GM23338 (cell line): ENCODE measurements at regions not wholly inside any gene's neighbourhood (a gene's known extent, or its start where the extent isn't known, plus 50 kb on each side); places are given as distances from the start of the nearest gene placed in this dataset.

Experiments used
- ATAC-seq: fragments of 200-7000 bp; cut with Tn5 transposase; 3 replicates; pipeline ENCODE4 v1.9.1; 2020
- DNase-seq: peaks from one replicate; pipeline ENCODE4 v3.0.0-alpha.2; 2015; ENCODE audit warnings: low spot score
- H2AFZ ChIP-seq: fragments of 200-600 bp; sonication (generic); 2 replicates; pipeline ENCODE4 v1.8.0; 2016; ENCODE audit warnings: antibody characterized with exemption, mild to moderate bottlenecking, moderate library complexity
- H3F3A ChIP-seq: fragments of 200-600 bp; sonication (generic); replicated peaks from 2 replicates; pipeline ENCODE4 v1.8.0; 2017; ENCODE audit warnings: antibody characterized with exemption, mixed run types, low read depth
- H3K27ac ChIP-seq: fragments of 200-600 bp; sonication (generic); 2 replicates; pipeline ENCODE4 v1.6.1; 2016; ENCODE audit warnings: low read depth
- H3K27me3 ChIP-seq: fragments of 200-600 bp; sonication (generic); 2 replicates; pipeline ENCODE4 v1.8.0; 2016; ENCODE audit warnings: mild to moderate bottlenecking, mixed run types, moderate library complexity; ENCODE audit not compliant: insufficient read depth
- H3K36me3 ChIP-seq: fragments of 200-600 bp; sonication (generic); 2 replicates; pipeline ENCODE4 v1.8.0; 2016; ENCODE audit warnings: mild to moderate bottlenecking; ENCODE audit not compliant: insufficient read depth
- H3K4me1 ChIP-seq: fragments of 200-600 bp; sonication (generic); 2 replicates; pipeline ENCODE4 v1.8.0; 2016; ENCODE audit warnings: mild to moderate bottlenecking, moderate library complexity; ENCODE audit not compliant: insufficient read depth
- H3K4me2 ChIP-seq: fragments of 200-600 bp; sonication (generic); 2 replicates; pipeline ENCODE4 v1.7.1; 2017; ENCODE audit warnings: mixed run types
- H3K4me3 ChIP-seq: fragments of 200-600 bp; sonication (generic); 2 replicates; pipeline ENCODE4 v1.6.1; 2016; ENCODE audit warnings: mixed run types
- H3K79me2 ChIP-seq: fragments of 200-600 bp; sonication (generic); replicated peaks from 2 replicates; pipeline ENCODE4 v1.8.0; 2017; ENCODE audit warnings: mild to moderate bottlenecking; ENCODE audit not compliant: insufficient read depth
- H3K9me2 ChIP-seq: fragments of 200-600 bp; sonication (generic); 2 replicates; pipeline ENCODE4 v1.8.0; 2017; ENCODE audit not compliant: insufficient read depth
- H4K20me1 ChIP-seq: fragments of 200-600 bp; sonication (generic); replicated peaks from 2 replicates; pipeline ENCODE4 v1.8.0; 2017; ENCODE audit warnings: mild to moderate bottlenecking; ENCODE audit not compliant: insufficient read depth
- H3K27ac Mint-ChIP-seq: 2 replicates; pipeline ENCODE4 v1.8.0; 2020; ENCODE audit warnings: inconsistent platforms, mild to moderate bottlenecking, moderate library complexity, mixed read lengths
- H3K27me3 Mint-ChIP-seq: 3 replicates; pipeline ENCODE4 v1.8.0; 2022; ENCODE audit warnings: low read depth, mild to moderate bottlenecking, moderate library complexity, mixed read lengths, inconsistent platforms; ENCODE audit not compliant: insufficient read depth, poor library complexity
- H3K36me3 Mint-ChIP-seq: 3 replicates; pipeline ENCODE4 v1.8.0; 2021; ENCODE audit warnings: low read depth, mild to moderate bottlenecking, inconsistent platforms, moderate library complexity, mixed read lengths
- H3K4me1 Mint-ChIP-seq: 3 replicates; pipeline ENCODE4 v1.8.0; 2020; ENCODE audit warnings: mild to moderate bottlenecking, inconsistent platforms, mixed read lengths
- H3K4me3 Mint-ChIP-seq: 3 replicates; pipeline ENCODE4 v1.8.0; 2021; ENCODE audit warnings: moderate library complexity, mild to moderate bottlenecking, inconsistent platforms, mixed read lengths
- H3K9me3 Mint-ChIP-seq: 3 replicates; pipeline ENCODE4 v1.8.0; 2020; ENCODE audit warnings: moderate library complexity, mild to moderate bottlenecking, inconsistent platforms, mixed read lengths
- CREB1 ChIP-seq: fragments of 250-450 bp; sonication (Bioruptor Pico); IDR thresholded peaks from 2 replicates; pipeline ENCODE4 v1.5.0; 2020; ENCODE audit warnings: low read depth, mild to moderate bottlenecking, moderate library complexity
- CTCF ChIP-seq, 2 experiments: fragments of 200-600 bp in 1 of 2; sonication (generic) in 1 of 2; conservative IDR thresholded peaks; 2 replicates each; pipeline versions ENCODE4 v1.5.1 to v1.6.1; 2016 to 2017; ENCODE audit warnings: antibody characterized with exemption in 2 of 2, low read depth in 2 of 2, mild to moderate bottlenecking in 2 of 2, moderate library complexity in 1 of 2
- ETS1 ChIP-seq: IDR thresholded peaks from 2 replicates; pipeline ENCODE4 v1.6.1; 2016; ENCODE audit warnings: antibody characterized with exemption
- EZH2phosphoT487 ChIP-seq: fragments of 200-600 bp; sonication (generic); IDR thresholded peaks from one replicate; pipeline ENCODE4 v1.8.1; 2018; ENCODE audit warnings: antibody characterized with exemption; ENCODE audit not compliant: unreplicated experiment
- JUNB ChIP-seq: IDR thresholded peaks from one replicate; pipeline ENCODE4 v1.6.1; 2016; ENCODE audit warnings: antibody characterized with exemption; ENCODE audit not compliant: unreplicated experiment
- NANOG ChIP-seq: IDR thresholded peaks from 2 replicates; pipeline ENCODE4 v1.6.1; 2016; ENCODE audit warnings: antibody characterized with exemption, borderline replicate concordance
- POLR2AphosphoS5 ChIP-seq: IDR thresholded peaks from 2 replicates; pipeline ENCODE4 v1.6.1; 2016; ENCODE audit warnings: antibody characterized with exemption, low read depth
- STAT1 ChIP-seq: IDR thresholded peaks from one replicate; pipeline ENCODE4 v1.6.1; 2016; ENCODE audit warnings: antibody characterized with exemption; ENCODE audit not compliant: unreplicated experiment
- ZNF462 ChIP-seq: fragments of 250-450 bp; sonication (Bioruptor Pico); IDR thresholded peaks from 2 replicates; pipeline ENCODE4 v1.5.0; 2020; ENCODE audit warnings: mild to moderate bottlenecking, moderate library complexity

- no peaks in the 10 kb centered on the region for H3K36me3 ChIP-seq
- H3K27ac ChIP-seq: no peak overlapping the region
- no peaks in the 10 kb centered on the region for H3K4me1 ChIP-seq
- H4K20me1 ChIP-seq: no peaks in the 10 kb centered on the region
- H3K9me3 Mint-ChIP-seq: peaks cover 23% of the 10 kb centered on the region; the same call in 2 of the 3 replicates
- H3K79me2 ChIP-seq: no peaks in the 10 kb centered on the region
- H3K4me2 ChIP-seq: no peak overlapping the region
- H3K27ac Mint-ChIP-seq: no peak overlapping the region
- no peaks in the 10 kb centered on the region for H3K27me3 Mint-ChIP-seq
- H2AFZ ChIP-seq: no peak overlapping the region
- no peak for DNase-seq
- H3K4me3 Mint-ChIP-seq: no peak overlapping the region
- no peak overlapping the region for H3K4me3 ChIP-seq
- ATAC-seq: no peak
- peak in 1 of 2 experiments; percentile 38; a peak in 2 of 4 replicates for TF ChIP-seq CTCF (conservative IDR thresholded peaks at IDR 0.05; ENCODE audit: low read depth in 2 of 2)
- no peak for TF ChIP-seq POLR2AphosphoS5
- H3K4me1 Mint-ChIP-seq: no peaks in the 10 kb centered on the region
- peaks cover 2% of the 10 kb centered on the region; the same call in 1 of the 3 replicates for H3K36me3 Mint-ChIP-seq
- H3K27me3 ChIP-seq: no peaks in the 10 kb centered on the region
- H3F3A ChIP-seq: no peaks in the 10 kb centered on the region
- no peaks in the 10 kb centered on the region for H3K9me2 ChIP-seq
Measured at GRCh38 chr4:66252291-66252690, 582.0 kb upstream of the EPHA5 start.

GRCh38 chr4:66246643-66247042 lies 576.4 kb upstream of the EPHA5 start:
- Histone ChIP-seq H3K79me2 (no peaks in the 10 kb centered on the region), H4K20me1 (no peaks in the 10 kb centered on the region), H3K4me1 (0 out of 2 replicates have a peak, but pooled peaks cover 5% of the 10 kb centered on the region), H3K27me3 (no peaks in the 10 kb centered on the region), H3K4me2 (no peak overlapping the region), H3K9me2 (no peaks in the 10 kb centered on the region; the same call in 1 of the 2 replicates), H2AFZ (no peak overlapping the region), H3F3A (no peaks in the 10 kb centered on the region), H3K4me3 (no peak overlapping the region), H3K27ac (no peak overlapping the region), H3K36me3 (no peaks in the 10 kb centered on the region)
- DNase-seq (no peak), ATAC-seq (no peak)
- H3K27me3 Mint-ChIP-seq: no peaks in the 10 kb centered on the region
- H3K4me3 Mint-ChIP-seq: no peak overlapping the region
- H3K4me1 Mint-ChIP-seq: no peaks in the 10 kb centered on the region; the same call in 2 of the 3 replicates
- peaks cover 2% of the 10 kb centered on the region; the same call in 1 of the 3 replicates for H3K36me3 Mint-ChIP-seq
- H3K27ac Mint-ChIP-seq: no peak overlapping the region
- peaks cover 13% of the 10 kb centered on the region; the same call in 2 of the 3 replicates for H3K9me3 Mint-ChIP-seq
- TF ChIP-seq NANOG: no peak
- TF ChIP-seq ETS1: no peak
- TF ChIP-seq EZH2phosphoT487: no peak
- TF ChIP-seq CTCF (conservative IDR thresholded peaks at IDR 0.05; ENCODE audit: low read depth in 2 of 2): no peak
- no peak for TF ChIP-seq JUNB
- TF ChIP-seq ZNF462: no peak
- TF ChIP-seq CREB1 (CRISPR knock-in tag): no peak
- no peak for TF ChIP-seq STAT1
- TF ChIP-seq POLR2AphosphoS5: no peak
